Activated B cell treated with CpG ODN at 0.5 μM for 24 hours (primary cell): ENCODE measurements at regions not wholly inside any gene's neighbourhood (a gene's known extent, or its start where the extent isn't known, plus 50 kb on each side); places are given as distances from the start of the nearest gene placed in this dataset.

Experiments
- ATAC-seq: fragments of 200-7000 bp; cut with Tn5 transposase; one replicate; pipeline ENCODE4 v1.10.0; 2021; ENCODE audit warnings: low read depth, mild to moderate bottlenecking, moderate library complexity
- CTCF ChIA-PET: fragments of 350-600 bp; sonication (Branson Sonifier 250); formaldehyde crosslinking; loops from one replicate; lab custom pipeline; 2021; ENCODE audit warnings: antibody characterized with exemption; lab: Charles Lee
- POLR2A ChIA-PET: fragments of 350-600 bp; sonication (Branson Sonifier 250); formaldehyde crosslinking; loops from one replicate; lab custom pipeline; 2021; ENCODE audit warnings: antibody characterized with exemption; lab: Charles Lee
- DNase-seq: peaks from one replicate; pipeline ENCODE4 v3.0.0; 2022
- H3K27ac Mint-ChIP-seq: one replicate; pipeline ENCODE4 v1.8.0; 2020; ENCODE audit warnings: mixed read lengths
- H3K27me3 Mint-ChIP-seq: one replicate; pipeline ENCODE4 v1.8.0; 2021; ENCODE audit warnings: mixed read lengths
- H3K36me3 Mint-ChIP-seq: one replicate; pipeline ENCODE4 v1.8.0; 2021; ENCODE audit warnings: low read depth, mixed read lengths
- H3K4me1 Mint-ChIP-seq: one replicate; pipeline ENCODE4 v1.8.0; 2021; ENCODE audit warnings: mixed read lengths
- H3K4me3 Mint-ChIP-seq: one replicate; pipeline ENCODE4 v1.8.0; 2020; ENCODE audit warnings: mild to moderate bottlenecking, mixed read lengths
- H3K9me3 Mint-ChIP-seq: one replicate; pipeline ENCODE4 v1.8.0; 2020; ENCODE audit warnings: mixed read lengths
- CTCF ChIP-seq: fragments of 200-600 bp; IDR thresholded peaks from one replicate; pipeline ENCODE4 v1.8.0; 2022; ENCODE audit warnings: antibody characterized with exemption, mild to moderate bottlenecking
- intact Hi-C: fragments of 100-400 bp; cut with micrococcal nuclease; formaldehyde crosslinking; loops from one replicate; pipeline ENCODE4 v1.15.1; 2024

DNA sequence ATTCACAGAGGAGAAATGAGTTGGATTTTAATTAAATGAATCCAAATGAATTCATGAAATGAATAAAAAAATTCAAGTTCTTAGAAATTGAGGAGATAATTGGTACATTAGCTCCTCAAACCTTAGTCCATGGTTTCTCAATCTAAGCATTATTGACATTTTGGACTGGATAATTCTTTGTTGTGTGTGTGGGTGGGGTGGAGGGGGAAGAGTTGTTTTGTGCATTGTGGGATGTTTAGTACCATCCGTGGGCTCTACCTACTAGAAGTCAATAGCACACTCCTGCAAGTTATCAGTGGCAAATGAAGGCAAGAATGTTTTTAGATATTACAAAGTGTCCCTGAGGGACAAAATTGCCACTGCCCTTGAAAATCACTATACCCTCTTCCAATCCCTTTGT, 431.9 kb downstream of the PLPP3 start:
- H3K4me3 Mint-ChIP-seq: no peak overlapping the region
- CTCF ChIA-PET: interaction anchor here (1.1 kb wide), 1 partner anchor 432 kb away, joined by 4 read pairs; the partner anchor contains the start of gene PLPP3
- H3K27ac Mint-ChIP-seq: no peak overlapping the region
- H3K9me3 Mint-ChIP-seq: no peaks in the 10 kb centered on the region
- no peak for ATAC-seq
- DNase-seq: no peak
- H3K4me1 Mint-ChIP-seq: no peaks in the 10 kb centered on the region
- H3K27me3 Mint-ChIP-seq: peaks cover under 1% of the 10 kb centered on the region
- POLR2A ChIA-PET: no interaction called here
- no peak for TF ChIP-seq CTCF
- intact Hi-C loops: no loop called here
- H3K36me3 Mint-ChIP-seq: no peaks in the 10 kb centered on the region

GRCh38 chr1:56147034-56147433, 432.3 kb downstream of the PLPP3 start:
- no peak overlapping the region for H3K27ac Mint-ChIP-seq
- CTCF ChIA-PET: interaction anchor here (1.4 kb wide), 1 partner anchor 13 kb away, joined by 3 read pairs; no protein-coding TSS in a partner anchor
- no peaks in the 10 kb centered on the region for H3K9me3 Mint-ChIP-seq
- POLR2A ChIA-PET: no interaction called here
- intact Hi-C loops: no loop called here
- ATAC-seq: no peak
- H3K4me1 Mint-ChIP-seq: no peaks in the 10 kb centered on the region
- peaks cover 1% of the 10 kb centered on the region for H3K27me3 Mint-ChIP-seq
- no peak for DNase-seq
- TF ChIP-seq CTCF: no peak
- H3K4me3 Mint-ChIP-seq: no peak overlapping the region
- no peaks in the 10 kb centered on the region for H3K36me3 Mint-ChIP-seq

DNA sequence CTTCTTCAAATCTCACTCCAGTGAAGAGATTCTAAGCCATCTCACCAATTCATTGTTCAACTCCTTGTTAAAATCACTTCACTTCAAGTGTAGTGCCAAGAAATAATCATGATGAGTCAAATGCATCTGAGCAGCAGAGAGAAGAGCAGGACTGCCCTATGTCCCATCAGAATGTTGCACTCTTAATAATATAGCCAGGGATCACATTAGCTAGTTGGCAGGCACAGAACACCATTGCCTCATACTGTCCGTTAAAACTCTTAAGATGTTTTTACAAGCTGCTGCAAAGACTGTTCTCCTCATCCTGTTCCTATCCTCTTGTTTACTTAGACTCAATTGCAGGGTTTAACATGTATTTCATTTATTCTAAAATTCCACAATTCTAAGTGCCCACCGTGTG, 432.9 kb downstream of the PLPP3 start:
- Mint-ChIP-seq H3K4me1 (no peaks in the 10 kb centered on the region), H3K36me3 (no peaks in the 10 kb centered on the region), H3K4me3 (no peak overlapping the region), H3K27me3 (peaks cover 1% of the 10 kb centered on the region), H3K27ac (no peak overlapping the region), H3K9me3 (no peaks in the 10 kb centered on the region)
- ChIA-PET CTCF (interaction anchor here (1.4 kb wide), 1 partner anchor 12 kb away, joined by 3 read pairs; no protein-coding TSS in a partner anchor), POLR2A (no interaction called here)
- intact Hi-C loops: no loop called here
- TF ChIP-seq CTCF: no peak
- DNase-seq (no peak), ATAC-seq (no peak)

GRCh38 chr1:56145581-56145980, 433.8 kb downstream of the PLPP3 start:
- no peak for ATAC-seq
- no peaks in the 10 kb centered on the region for H3K4me1 Mint-ChIP-seq
- no peaks in the 10 kb centered on the region for H3K36me3 Mint-ChIP-seq
- no peaks in the 10 kb centered on the region for H3K9me3 Mint-ChIP-seq
- H3K4me3 Mint-ChIP-seq: no peak overlapping the region
- ChIA-PET CTCF (interaction anchor here (1.4 kb wide), 1 partner anchor 12 kb away, joined by 3 read pairs; no protein-coding TSS in a partner anchor), POLR2A (no interaction called here)
- no peak for TF ChIP-seq CTCF
- intact Hi-C loops: no loop called here
- peaks cover 1% of the 10 kb centered on the region for H3K27me3 Mint-ChIP-seq
- no peak for DNase-seq
- H3K27ac Mint-ChIP-seq: no peak overlapping the region

- no peaks in the 10 kb centered on the region for H3K9me3 Mint-ChIP-seq
- DNase-seq: no peak
These were observed 437.1 kb downstream of the PLPP3 start for GRCh38 chr1:56142301-56142700.

More at GRCh38 chr1:56142301-56142700, 437.1 kb downstream of the PLPP3 start:
- H3K4me3 Mint-ChIP-seq: no peak overlapping the region
- intact Hi-C loops: no loop called here
- no peak overlapping the region for H3K27ac Mint-ChIP-seq
- H3K27me3 Mint-ChIP-seq: peaks cover 4% of the 10 kb centered on the region
- H3K36me3 Mint-ChIP-seq: no peaks in the 10 kb centered on the region
- H3K4me1 Mint-ChIP-seq: no peaks in the 10 kb centered on the region
- CTCF ChIA-PET: no interaction called here
- no peak for ATAC-seq
- TF ChIP-seq CTCF: no peak
- POLR2A ChIA-PET: no interaction called here
